ENCODE measurements at regions not wholly inside any gene's neighbourhood (a gene's known extent, or its start where the extent isn't known, plus 50 kb on each side); places are given as distances from the start of the nearest gene placed in this dataset.
"Not testable (repeated sequence)": the region's sequence is repeated elsewhere in the genome, so short reads cannot be mapped to it uniquely, and the experiment has no call there.

DNA sequence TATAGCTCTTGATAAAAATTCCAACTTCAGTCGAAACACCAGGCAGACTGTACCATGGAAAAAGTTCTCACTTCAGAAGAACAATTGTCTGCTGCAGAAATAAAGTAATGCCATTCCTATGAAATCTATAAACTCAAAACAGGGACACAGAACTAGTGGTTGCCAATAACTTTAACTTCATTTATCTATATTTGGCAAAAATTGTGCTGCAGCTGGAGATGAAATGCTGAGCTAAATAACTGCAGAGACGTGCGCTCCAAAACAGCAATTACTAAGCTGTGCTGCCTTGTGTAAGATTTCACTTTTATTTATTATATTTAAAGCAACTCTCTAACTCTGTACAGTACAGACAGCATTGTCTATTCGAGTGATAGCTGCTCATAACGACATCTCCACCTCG is 540.1 kb upstream of the ID2 start:
- H3K4me1 ChIP-seq (ENCODE audit: low read depth), result peaks cover 7% of the 10 kb centered on the region
- no peaks in the 10 kb centered on the region for H3K36me3 ChIP-seq (ENCODE audit: low read depth)
- H3K4me3 ChIP-seq, result no peak overlapping the region
- intact Hi-C loops (cut with DNase I, micrococcal nuclease), result no loop called here
- no peak for ATAC-seq
- H3K9me3 ChIP-seq, result no peaks in the 10 kb centered on the region
- no peak for DNase-seq
- TF ChIP-seq, protein P1, sequence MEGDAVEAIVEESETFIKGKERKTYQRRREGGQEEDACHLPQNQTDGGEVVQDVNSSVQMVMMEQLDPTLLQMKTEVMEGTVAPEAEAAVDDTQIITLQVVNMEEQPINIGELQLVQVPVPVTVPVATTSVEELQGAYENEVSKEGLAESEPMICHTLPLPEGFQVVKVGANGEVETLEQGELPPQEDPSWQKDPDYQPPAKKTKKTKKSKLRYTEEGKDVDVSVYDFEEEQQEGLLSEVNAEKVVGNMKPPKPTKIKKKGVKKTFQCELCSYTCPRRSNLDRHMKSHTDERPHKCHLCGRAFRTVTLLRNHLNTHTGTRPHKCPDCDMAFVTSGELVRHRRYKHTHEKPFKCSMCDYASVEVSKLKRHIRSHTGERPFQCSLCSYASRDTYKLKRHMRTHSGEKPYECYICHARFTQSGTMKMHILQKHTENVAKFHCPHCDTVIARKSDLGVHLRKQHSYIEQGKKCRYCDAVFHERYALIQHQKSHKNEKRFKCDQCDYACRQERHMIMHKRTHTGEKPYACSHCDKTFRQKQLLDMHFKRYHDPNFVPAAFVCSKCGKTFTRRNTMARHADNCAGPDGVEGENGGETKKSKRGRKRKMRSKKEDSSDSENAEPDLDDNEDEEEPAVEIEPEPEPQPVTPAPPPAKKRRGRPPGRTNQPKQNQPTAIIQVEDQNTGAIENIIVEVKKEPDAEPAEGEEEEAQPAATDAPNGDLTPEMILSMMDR (IDR thresholded peaks at IDR 0.05), result no peak

DNA sequence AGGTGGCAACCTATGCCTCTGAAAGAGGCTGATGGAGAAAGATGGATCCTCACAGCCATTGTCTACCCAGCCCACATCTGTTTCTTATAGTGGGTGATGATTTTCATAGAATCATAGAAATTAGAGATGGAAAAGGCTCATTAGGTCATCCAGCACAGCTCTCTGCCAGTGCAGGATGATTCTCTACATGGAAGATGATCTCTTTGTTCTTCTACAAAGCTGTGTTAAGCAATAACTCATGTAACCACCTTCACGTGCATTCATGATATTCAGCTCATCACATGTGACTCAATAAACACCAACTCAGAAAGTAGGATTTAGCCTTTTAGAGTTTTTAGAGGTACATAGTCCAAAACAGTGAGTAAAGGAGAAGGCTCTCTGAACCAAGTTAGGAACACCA is 539.4 kb upstream of the ID2 start:
- H3K36me3 ChIP-seq (ENCODE audit: low read depth), result no peaks in the 10 kb centered on the region
- no peak for DNase-seq
- intact Hi-C loops (cut with DNase I, micrococcal nuclease), result no loop called here
- ATAC-seq, result no peak
- H3K9me3 ChIP-seq, result no peaks in the 10 kb centered on the region
- TF ChIP-seq, protein P1 (IDR thresholded peaks at IDR 0.05), result no peak
- H3K4me1 ChIP-seq (ENCODE audit: low read depth), result peaks cover 7% of the 10 kb centered on the region
- H3K4me3 ChIP-seq, result no peak overlapping the region

DNA sequence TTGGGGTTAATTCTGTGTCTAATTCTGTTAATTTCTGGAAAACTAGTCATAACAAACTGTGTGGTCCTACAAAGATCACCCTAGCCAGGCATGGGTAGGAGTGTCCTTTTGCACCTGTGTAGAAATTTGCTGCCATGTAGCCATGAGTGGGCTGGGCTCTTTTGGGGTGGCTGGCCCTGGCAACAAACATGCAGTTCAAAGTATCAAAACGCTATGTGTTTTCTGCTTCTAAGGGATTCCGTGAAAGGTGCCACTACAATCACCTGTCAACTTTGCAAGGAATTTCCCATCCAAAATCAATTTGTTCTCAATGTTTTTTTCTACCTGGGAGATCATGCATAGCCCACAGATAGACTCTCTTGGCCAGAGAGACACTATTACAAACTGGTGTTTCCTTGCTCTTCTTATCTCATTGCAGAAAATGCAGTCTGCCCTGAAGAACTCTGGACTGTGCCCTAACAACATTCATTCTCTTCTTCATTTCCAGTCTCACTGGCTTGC is 537.7 kb upstream of the ID2 start:
- no peaks in the 10 kb centered on the region for H3K36me3 ChIP-seq (ENCODE audit: low read depth)
- no peak for DNase-seq
- ATAC-seq, result no peak
- no peaks in the 10 kb centered on the region for H3K9me3 ChIP-seq
- peaks cover 7% of the 10 kb centered on the region for H3K4me1 ChIP-seq (ENCODE audit: low read depth)
- TF ChIP-seq, protein P1 (IDR thresholded peaks at IDR 0.05), result no peak
- H3K4me3 ChIP-seq, result no peak overlapping the region
- intact Hi-C loops (cut with DNase I, micrococcal nuclease), result no loop called here

- Histone ChIP-seq H3K9me3 (no peaks in the 10 kb centered on the region), H3K4me1 (ENCODE audit: low read depth) (peaks cover 7% of the 10 kb centered on the region), H3K36me3 (ENCODE audit: low read depth) (no peaks in the 10 kb centered on the region), H3K4me3 (no peak overlapping the region)
- TF ChIP-seq, protein P1 (IDR thresholded peaks at IDR 0.05), result no peak
- intact Hi-C loops (cut with DNase I, micrococcal nuclease), result no loop called here
- ATAC-seq, result no peak
- DNase-seq, result no peak
These were observed 537.1 kb upstream of the ID2 start for GRCh38 chr2:8144785-8145184.

DNA sequence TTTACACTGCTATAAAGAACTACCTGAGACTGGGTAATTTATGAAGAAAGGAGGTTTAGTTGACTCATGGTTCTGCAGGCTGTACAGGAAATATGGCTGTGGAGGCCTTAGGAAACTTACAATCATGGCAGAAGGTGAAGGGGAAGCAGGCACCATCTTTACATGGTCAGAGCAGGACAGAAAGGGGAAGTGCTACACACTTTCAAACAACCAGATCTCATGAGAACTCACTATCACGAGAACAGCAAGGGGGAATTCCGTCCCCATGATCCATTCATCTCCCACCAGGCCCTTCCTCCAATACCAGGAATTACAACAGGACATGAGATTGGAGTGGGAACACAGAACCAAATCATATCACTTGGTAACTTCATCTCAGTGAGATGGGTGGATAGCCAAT is 536.5 kb upstream of the ID2 start:
- H3K4me3 ChIP-seq; H3K9me3 ChIP-seq; DNase-seq; H3K36me3 ChIP-seq (ENCODE audit: low read depth); H3K4me1 ChIP-seq (ENCODE audit: low read depth); intact Hi-C loops (cut with DNase I, micrococcal nuclease); ATAC-seq: not testable (repeated sequence)

- peak; percentile 94 for ATAC-seq
- no peak overlapping the region for H3K4me3 ChIP-seq
- H3K9me3 ChIP-seq, result no peaks in the 10 kb centered on the region
- H3K36me3 ChIP-seq (ENCODE audit: low read depth), result no peaks in the 10 kb centered on the region
- TF ChIP-seq, protein P1 (IDR thresholded peaks at IDR 0.05), result no peak
- peak in 1 of 3 donors; percentile 66 for DNase-seq
- peaks cover 7% of the 10 kb centered on the region for H3K4me1 ChIP-seq (ENCODE audit: low read depth)
- intact Hi-C loops (cut with DNase I, micrococcal nuclease), result no loop called here
These were observed 535.5 kb upstream of the ID2 start for GRCh38 chr2:8146132-8147005.

Measured in mucosa of descending colon (tissue), 3 donors.